OCI-LY1 (cell line): ENCODE measurements at regions not wholly inside any gene's neighbourhood (a gene's known extent, or its start where the extent isn't known, plus 50 kb on each side); places are given as distances from the start of the nearest gene placed in this dataset.

Experiments used
- H2AFZ ChIP-seq: fragments of 200-600 bp; sonication (generic), shearing (Covaris generic); 2 replicates; pipeline ENCODE4 v1.6.0; 2014; ENCODE audit warnings: antibody characterized with exemption, mild to moderate bottlenecking, low read length
- H3F3A ChIP-seq: fragments of 200-600 bp; sonication (generic), shearing (Covaris generic); 2 replicates; pipeline ENCODE4 v1.6.0; 2014; ENCODE audit warnings: mild to moderate bottlenecking, antibody characterized with exemption, low read length, moderate library complexity; ENCODE audit not compliant: insufficient read depth
- H3K27ac ChIP-seq: fragments of 200-600 bp; sonication (generic); 2 replicates; pipeline ENCODE4 v1.5.1; 2014; ENCODE audit warnings: low read length, mixed run types, mild to moderate bottlenecking, low read depth; ENCODE audit not compliant: poor library complexity, severe bottlenecking
- H3K27me3 ChIP-seq: fragments of 200-600 bp; sonication (generic); 2 replicates; pipeline ENCODE4 v1.6.0; 2014; ENCODE audit warnings: antibody characterized with exemption, mild to moderate bottlenecking, low read length, moderate library complexity; ENCODE audit not compliant: insufficient read depth
- H3K36me3 ChIP-seq: fragments of 200-600 bp; sonication (generic); 2 replicates; pipeline ENCODE4 v1.6.1; 2014; ENCODE audit warnings: mild to moderate bottlenecking, antibody characterized with exemption, low read length, moderate library complexity, mixed read lengths; ENCODE audit not compliant: insufficient read depth
- H3K4me1 ChIP-seq: fragments of 200-600 bp; sonication (generic); 2 replicates; pipeline ENCODE4 v1.5.1; 2014; ENCODE audit warnings: mild to moderate bottlenecking, low read length, moderate library complexity; ENCODE audit not compliant: insufficient read depth, severe bottlenecking
- H3K4me2 ChIP-seq: fragments of 200-600 bp; sonication (generic), shearing (Covaris generic); 2 replicates; pipeline ENCODE4 v1.6.1; 2014; ENCODE audit warnings: low read length
- H3K4me3 ChIP-seq: fragments of 200-600 bp; sonication (generic); 2 replicates; pipeline ENCODE4 v1.5.1; 2014; ENCODE audit warnings: low read length, low read depth, mild to moderate bottlenecking, mixed read lengths; ENCODE audit not compliant: poor library complexity, severe bottlenecking
- H3K79me2 ChIP-seq: fragments of 200-600 bp; shearing (Covaris generic); 2 replicates; pipeline ENCODE4 v1.6.1; 2016; ENCODE audit warnings: mixed run types, low read length, mixed read lengths; ENCODE audit not compliant: insufficient read depth
- H3K9ac ChIP-seq: fragments of 200-600 bp; sonication (generic), shearing (Covaris generic); 2 replicates; pipeline ENCODE4 v1.6.1; 2014; ENCODE audit warnings: mild to moderate bottlenecking, low read length, mixed read lengths
- H3K9me2 ChIP-seq: fragments of 200-600 bp; sonication (generic), shearing (Covaris generic); 2 replicates; pipeline ENCODE4 v1.6.1; 2014; ENCODE audit warnings: low read depth, mild to moderate bottlenecking, low read length, mixed read lengths
- H3K9me3 ChIP-seq: fragments of 200-600 bp; shearing (Covaris generic); 2 replicates; pipeline ENCODE4 v1.6.1; 2014; ENCODE audit warnings: low read length, mixed read lengths
- H4K20me1 ChIP-seq: fragments of 200-600 bp; sonication (generic), shearing (Covaris generic); 2 replicates; pipeline ENCODE4 v1.6.0; 2016; ENCODE audit warnings: mild to moderate bottlenecking, low read length; ENCODE audit not compliant: insufficient read depth
- CTCF ChIP-seq: fragments of 200-600 bp; sonication (generic), shearing (Covaris generic); IDR thresholded peaks from 2 replicates; pipeline ENCODE4 v1.5.1; 2017; ENCODE audit warnings: mild to moderate bottlenecking, antibody characterized with exemption, low read length, moderate library complexity, mixed read lengths
- EZH2 ChIP-seq: fragments of 200-600 bp; sonication (generic), shearing (Covaris generic); IDR thresholded peaks from 2 replicates; pipeline ENCODE4 v1.8.0; 2017; ENCODE audit warnings: borderline replicate concordance, mixed run types, mild to moderate bottlenecking, antibody characterized with exemption, low read length, moderate library complexity, mixed read lengths

GRCh38 chr3:187520027-187520945 lies 149.9 kb downstream of the SST start:
- TF ChIP-seq CTCF (no peak), EZH2 (no peak)
- H3K4me2 ChIP-seq, result no peak overlapping the region; the same call in 1 of the 2 replicates
- no peaks in the 10 kb centered on the region for H3K9me2 ChIP-seq
- H3K4me3 ChIP-seq, result no peak overlapping the region
- H4K20me1 ChIP-seq, result no peaks in the 10 kb centered on the region
- H3K79me2 ChIP-seq, result no peaks in the 10 kb centered on the region
- H3K4me1 ChIP-seq, result peaks cover 72% of the 10 kb centered on the region
- H3K36me3 ChIP-seq, result no peaks in the 10 kb centered on the region
- H2AFZ ChIP-seq, result no peak overlapping the region
- no peaks in the 10 kb centered on the region for H3K9me3 ChIP-seq
- H3K27me3 ChIP-seq, result no peaks in the 10 kb centered on the region
- no peak overlapping the region; the same call in 1 of the 2 replicates for H3K9ac ChIP-seq
- H3K27ac ChIP-seq, result peak overlapping the region; percentile 92
- 0 out of 2 replicates have a peak, but pooled peaks cover 9% of the 10 kb centered on the region for H3F3A ChIP-seq

- TF ChIP-seq CTCF, result no peak
- TF ChIP-seq EZH2, result no peak
- peaks cover 64% of the 10 kb centered on the region for H3K4me1 ChIP-seq
- H3K36me3 ChIP-seq, result no peaks in the 10 kb centered on the region
- H3K9me3 ChIP-seq, result no peaks in the 10 kb centered on the region
- H3K4me3 ChIP-seq, result no peak overlapping the region
- no peak overlapping the region for H2AFZ ChIP-seq
- H3K27me3 ChIP-seq, result no peaks in the 10 kb centered on the region
- H3K9me2 ChIP-seq, result no peaks in the 10 kb centered on the region
- 0 out of 2 replicates have a peak, but pooled peaks cover 4% of the 10 kb centered on the region for H3F3A ChIP-seq
- H3K4me2 ChIP-seq, result no peak overlapping the region
- no peak overlapping the region for H3K9ac ChIP-seq
- H3K79me2 ChIP-seq, result no peaks in the 10 kb centered on the region
- H4K20me1 ChIP-seq, result no peaks in the 10 kb centered on the region
- peak overlapping the region; percentile 92 for H3K27ac ChIP-seq
These were observed 150.7 kb downstream of the SST start for GRCh38 chr3:187519428-187519890.

GRCh38 chr3:187518616-187519015 lies 150.4 kb downstream of the RTP4 start:
- H3K36me3 ChIP-seq, result no peaks in the 10 kb centered on the region
- H3K9ac ChIP-seq, result no peak overlapping the region
- H3K4me1 ChIP-seq, result peaks cover 56% of the 10 kb centered on the region
- no peaks in the 10 kb centered on the region for H3K27me3 ChIP-seq
- no peaks in the 10 kb centered on the region for H3F3A ChIP-seq
- no peaks in the 10 kb centered on the region for H3K9me2 ChIP-seq
- H4K20me1 ChIP-seq, result no peaks in the 10 kb centered on the region
- H2AFZ ChIP-seq, result no peak overlapping the region
- no peaks in the 10 kb centered on the region for H3K9me3 ChIP-seq
- no peaks in the 10 kb centered on the region for H3K79me2 ChIP-seq
- no peak overlapping the region for H3K4me3 ChIP-seq
- TF ChIP-seq CTCF (no peak), EZH2 (no peak)
- peak overlapping the region; percentile 27 for H3K4me2 ChIP-seq
- H3K27ac ChIP-seq, result peak overlapping the region; percentile 92
